Peyer's patch (tissue), 4 donors: ENCODE measurements at regions not wholly inside any gene's neighbourhood (a gene's known extent, or its start where the extent isn't known, plus 50 kb on each side); places are given as distances from the start of the nearest gene placed in this dataset.

ENCODE experiments used
- POLR2A ChIP-seq, 2 donors: fragments of 450-650 bp; IDR thresholded peaks; one replicate each; pipeline ENCODE4 v1.5.1; 2017; ENCODE audit warnings: antibody characterized with exemption in 2 of 2, mild to moderate bottlenecking in 2 of 2, moderate library complexity in 2 of 2
- TF ChIP-seq, protein P1 (sequence below), 6 experiments: fragments of 450-650 bp in 4 of 6; fragments of 200-600 bp in 2 of 6; sonication (generic) in 1 of 6; IDR thresholded peaks; one replicate each; pipeline ENCODE4 v1.5.1; 2017 to 2019; ENCODE audit warnings: antibody characterized with exemption in 6 of 6, mild to moderate bottlenecking in 3 of 6, moderate library complexity in 1 of 6

DNA sequence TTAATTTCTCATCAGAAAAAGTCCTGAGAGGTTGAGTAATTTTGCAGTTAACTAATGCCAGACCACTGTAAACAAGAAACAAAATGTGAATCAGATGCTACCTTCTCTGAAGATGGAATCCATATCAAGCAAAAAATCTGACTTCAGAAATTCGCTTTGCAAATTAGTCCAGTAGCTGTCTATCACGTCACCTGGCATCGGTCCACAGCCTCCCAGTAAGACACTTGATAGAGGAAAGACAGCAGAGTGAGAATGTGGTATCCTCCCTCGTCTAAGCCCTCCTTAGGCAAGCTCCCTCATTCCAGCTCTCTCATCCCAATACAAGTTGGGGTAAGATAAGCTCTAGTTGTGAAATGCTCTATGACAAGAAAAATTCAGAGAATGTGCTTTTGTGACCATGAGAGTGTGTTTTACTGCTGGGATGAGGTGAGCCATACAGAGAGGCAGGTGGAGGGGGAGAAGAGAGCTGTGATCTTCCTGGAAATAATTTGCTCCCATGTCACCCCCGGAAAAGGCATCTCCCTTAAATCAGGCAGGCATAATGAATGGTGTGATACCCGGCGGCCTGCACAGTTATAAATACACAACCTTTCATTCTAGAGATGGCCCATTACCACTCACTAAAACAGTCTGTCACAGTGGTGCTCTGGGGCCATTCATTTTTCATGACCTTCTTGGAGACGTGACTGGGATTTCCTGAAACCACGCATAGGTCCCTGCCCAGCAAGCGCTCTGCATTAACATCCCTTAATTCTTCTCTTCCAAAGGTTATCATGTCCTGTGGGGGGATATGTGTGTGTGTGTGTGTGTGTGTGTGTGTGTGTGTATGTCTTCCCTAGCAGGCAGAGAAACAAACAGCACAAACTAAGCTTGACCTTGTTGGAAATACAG, 602.0 kb upstream of the KCNMB2 start:
- TF ChIP-seq, protein P1, sequence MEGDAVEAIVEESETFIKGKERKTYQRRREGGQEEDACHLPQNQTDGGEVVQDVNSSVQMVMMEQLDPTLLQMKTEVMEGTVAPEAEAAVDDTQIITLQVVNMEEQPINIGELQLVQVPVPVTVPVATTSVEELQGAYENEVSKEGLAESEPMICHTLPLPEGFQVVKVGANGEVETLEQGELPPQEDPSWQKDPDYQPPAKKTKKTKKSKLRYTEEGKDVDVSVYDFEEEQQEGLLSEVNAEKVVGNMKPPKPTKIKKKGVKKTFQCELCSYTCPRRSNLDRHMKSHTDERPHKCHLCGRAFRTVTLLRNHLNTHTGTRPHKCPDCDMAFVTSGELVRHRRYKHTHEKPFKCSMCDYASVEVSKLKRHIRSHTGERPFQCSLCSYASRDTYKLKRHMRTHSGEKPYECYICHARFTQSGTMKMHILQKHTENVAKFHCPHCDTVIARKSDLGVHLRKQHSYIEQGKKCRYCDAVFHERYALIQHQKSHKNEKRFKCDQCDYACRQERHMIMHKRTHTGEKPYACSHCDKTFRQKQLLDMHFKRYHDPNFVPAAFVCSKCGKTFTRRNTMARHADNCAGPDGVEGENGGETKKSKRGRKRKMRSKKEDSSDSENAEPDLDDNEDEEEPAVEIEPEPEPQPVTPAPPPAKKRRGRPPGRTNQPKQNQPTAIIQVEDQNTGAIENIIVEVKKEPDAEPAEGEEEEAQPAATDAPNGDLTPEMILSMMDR (IDR thresholded peaks at IDR 0.05) = no peak
- no peak for TF ChIP-seq POLR2A (IDR thresholded peaks at IDR 0.05)
